Fibroblast of the aortic adventitia (primary cell): ENCODE measurements at regions not wholly inside any gene's neighbourhood (a gene's known extent, or its start where the extent isn't known, plus 50 kb on each side); places are given as distances from the start of the nearest gene placed in this dataset.

Source experiments
- DNase-seq: peaks from one replicate; pipeline ENCODE4 v3.0.0-alpha.2; 2010; ENCODE audit warnings: low read depth
- H3K4me3 ChIP-seq: 2 replicates; pipeline ENCODE4 v1.5.1; 2011; ENCODE audit warnings: low read depth, mild to moderate bottlenecking, control low read depth, low read length, moderate library complexity
- TF ChIP-seq, protein P1 (sequence below): IDR thresholded peaks from 2 replicates; pipeline ENCODE4 v1.5.1; 2011; ENCODE audit warnings: mild to moderate bottlenecking, low read length, control low read depth, inconsistent platforms; ENCODE audit not compliant: insufficient read depth

DNA sequence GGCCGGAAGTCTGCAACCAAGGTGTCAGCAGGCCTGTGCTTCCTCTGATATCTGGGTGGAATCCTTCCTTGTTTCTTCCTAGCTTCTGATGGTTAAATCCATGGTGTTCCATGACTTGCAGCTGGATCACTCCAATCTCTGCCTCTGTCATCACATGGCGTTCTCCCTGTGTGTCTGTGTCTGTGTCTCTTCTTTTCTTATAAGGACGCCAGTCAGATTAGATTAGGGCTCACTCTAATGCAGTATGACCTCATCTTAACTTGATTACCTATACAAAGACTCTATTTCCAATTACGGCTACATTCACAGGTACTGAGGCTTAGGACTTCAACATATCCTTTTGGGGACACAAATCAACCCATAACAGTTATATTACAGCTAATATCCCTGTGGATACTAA is 70.3 kb upstream of the FAM3C start:
- no peak overlapping the region for H3K4me3 ChIP-seq
- no peak for DNase-seq
- TF ChIP-seq, protein P1, sequence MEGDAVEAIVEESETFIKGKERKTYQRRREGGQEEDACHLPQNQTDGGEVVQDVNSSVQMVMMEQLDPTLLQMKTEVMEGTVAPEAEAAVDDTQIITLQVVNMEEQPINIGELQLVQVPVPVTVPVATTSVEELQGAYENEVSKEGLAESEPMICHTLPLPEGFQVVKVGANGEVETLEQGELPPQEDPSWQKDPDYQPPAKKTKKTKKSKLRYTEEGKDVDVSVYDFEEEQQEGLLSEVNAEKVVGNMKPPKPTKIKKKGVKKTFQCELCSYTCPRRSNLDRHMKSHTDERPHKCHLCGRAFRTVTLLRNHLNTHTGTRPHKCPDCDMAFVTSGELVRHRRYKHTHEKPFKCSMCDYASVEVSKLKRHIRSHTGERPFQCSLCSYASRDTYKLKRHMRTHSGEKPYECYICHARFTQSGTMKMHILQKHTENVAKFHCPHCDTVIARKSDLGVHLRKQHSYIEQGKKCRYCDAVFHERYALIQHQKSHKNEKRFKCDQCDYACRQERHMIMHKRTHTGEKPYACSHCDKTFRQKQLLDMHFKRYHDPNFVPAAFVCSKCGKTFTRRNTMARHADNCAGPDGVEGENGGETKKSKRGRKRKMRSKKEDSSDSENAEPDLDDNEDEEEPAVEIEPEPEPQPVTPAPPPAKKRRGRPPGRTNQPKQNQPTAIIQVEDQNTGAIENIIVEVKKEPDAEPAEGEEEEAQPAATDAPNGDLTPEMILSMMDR, result no peak

DNA sequence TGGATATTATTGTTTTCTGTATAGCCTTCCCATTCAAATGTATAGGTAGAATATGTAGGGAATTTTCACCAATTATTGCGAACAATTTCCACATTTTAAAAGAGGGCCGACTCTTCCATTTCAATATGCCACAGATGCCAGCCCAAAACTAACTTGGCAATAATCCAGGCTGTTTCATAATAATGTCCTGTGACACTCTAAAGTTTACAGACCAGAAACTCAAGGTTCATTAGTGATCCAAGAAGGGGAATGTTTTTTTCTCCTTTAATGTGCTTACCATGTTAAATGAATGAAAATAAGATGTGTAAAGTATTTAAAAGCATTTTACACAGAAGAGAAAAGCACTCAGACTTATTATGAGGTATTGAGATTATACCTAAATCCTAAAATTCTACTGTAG is 63.0 kb upstream of the FAM3C start:
- no peak overlapping the region for H3K4me3 ChIP-seq
- TF ChIP-seq, protein P1, result no peak
- no peak for DNase-seq

DNA sequence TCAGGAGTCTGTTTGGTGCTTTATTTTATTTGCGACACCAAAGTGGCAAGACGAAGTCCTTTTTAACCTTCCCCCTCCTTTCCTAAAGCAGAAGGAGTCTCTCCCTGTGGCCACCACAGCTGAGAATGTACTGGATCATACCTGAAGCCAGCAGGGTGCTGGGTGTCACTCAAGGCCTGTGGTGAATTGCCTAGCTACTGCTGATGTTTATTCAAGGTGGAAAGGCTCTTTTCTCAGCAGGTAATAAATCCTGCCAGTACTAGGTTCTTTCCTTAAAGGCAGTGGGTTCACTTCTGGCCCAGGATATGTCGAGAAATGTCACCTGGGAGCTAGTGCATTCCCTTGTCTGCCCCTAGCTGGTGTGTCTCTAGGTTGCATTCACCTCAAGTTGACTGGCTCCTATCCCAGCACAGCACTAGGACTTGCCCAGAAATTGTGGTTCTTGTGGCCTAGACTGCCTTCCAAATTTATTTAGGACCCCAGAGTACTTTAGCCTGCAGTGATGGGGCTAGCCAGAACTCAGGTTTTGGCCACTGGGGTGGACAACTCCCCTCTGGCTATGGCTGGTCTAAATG is 60.8 kb upstream of the FAM3C start:
- TF ChIP-seq, protein P1, result no peak
- H3K4me3 ChIP-seq, result no peak overlapping the region
- no peak for DNase-seq

DNA sequence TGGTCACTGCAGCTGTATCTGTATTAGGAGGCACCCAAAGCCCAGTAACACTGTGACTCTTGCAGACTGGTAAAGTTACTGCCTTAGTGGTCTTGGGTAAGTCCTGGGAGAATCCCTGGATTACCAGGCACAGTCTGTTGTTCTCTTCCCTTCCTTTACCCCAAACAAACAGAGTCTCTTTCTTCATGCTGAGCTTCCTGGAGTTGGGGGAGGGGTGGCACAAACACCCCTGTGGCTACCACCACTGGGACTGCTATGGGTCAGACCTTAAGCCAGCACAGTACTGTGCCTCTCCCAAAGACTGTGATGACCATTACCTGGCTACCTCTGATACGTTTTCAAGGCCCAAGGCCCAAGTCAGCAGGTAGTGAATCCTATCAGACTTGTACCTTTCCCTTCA is 59.9 kb upstream of the FAM3C start:
- DNase-seq, result no peak
- H3K4me3 ChIP-seq, result no peak overlapping the region
- TF ChIP-seq, protein P1, result no peak

DNA sequence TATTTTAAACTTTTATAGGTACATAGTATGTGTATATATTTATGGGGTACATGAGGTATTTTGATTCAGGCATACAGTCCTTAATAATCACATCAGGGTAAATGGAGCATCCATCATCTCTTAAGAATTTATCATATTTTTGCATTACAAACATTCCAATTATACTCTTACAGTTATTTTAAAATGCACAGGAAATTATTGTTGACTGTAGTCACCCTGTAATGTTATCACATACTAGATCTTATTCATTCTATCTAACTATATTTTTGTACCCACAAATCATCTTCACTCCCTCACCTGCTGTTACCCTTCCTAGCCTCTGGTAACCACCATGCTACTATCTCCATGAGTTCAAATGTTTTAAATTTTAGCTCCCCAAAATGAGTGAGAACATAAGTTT is 56.3 kb upstream of the FAM3C start:
- H3K4me3 ChIP-seq, result no peak overlapping the region
- no peak for DNase-seq
- TF ChIP-seq, protein P1, result no peak

DNA sequence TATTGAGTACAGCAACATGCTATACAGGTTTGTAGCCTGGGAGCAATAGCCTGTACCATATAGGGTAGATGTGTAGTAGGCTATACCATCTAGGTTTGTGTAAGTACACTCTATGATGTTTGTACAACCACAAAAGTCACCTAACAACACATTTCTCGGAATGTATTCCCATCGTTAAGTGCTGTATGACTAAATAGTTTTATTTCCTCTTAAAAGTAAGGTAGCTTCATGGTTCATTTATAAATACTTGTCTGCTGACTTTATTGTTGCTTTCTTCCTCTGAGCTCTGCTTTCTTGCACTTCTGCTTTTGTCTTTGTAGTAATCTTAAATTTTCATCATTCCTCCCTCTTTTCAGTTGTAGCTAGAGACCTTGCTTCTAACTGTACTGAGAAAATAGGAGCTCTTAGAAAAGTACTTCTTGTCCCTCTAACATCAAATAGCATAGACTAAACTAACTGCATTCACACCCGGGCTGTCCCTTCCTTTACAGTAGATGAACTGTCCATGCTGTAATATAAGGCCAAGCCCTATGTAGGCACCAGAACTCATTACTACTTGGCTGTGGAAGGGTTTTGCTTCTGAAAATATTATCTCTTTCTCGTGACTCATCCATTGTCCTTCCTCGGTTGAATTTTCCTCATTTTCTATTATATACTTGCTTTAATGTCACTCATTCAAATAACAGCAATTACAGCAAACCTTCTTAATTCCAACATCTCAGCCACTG is 55.4 kb upstream of the FAM3C start:
- H3K4me3 ChIP-seq, result no peak overlapping the region
- DNase-seq, result peak; percentile 14
- TF ChIP-seq, protein P1, result no peak
